ENCODE measurements at regions not wholly inside any gene's neighbourhood (a gene's known extent, or its start where the extent isn't known, plus 50 kb on each side); places are given as distances from the start of the nearest gene placed in this dataset.

GRCh38 chr1:168386492-168386891 is 105.8 kb downstream of the TBX19 start:
- DNase-seq: no peak

- no peak for DNase-seq
Observed at GRCh38 chr1:168381850-168382249, 101.2 kb downstream of the TBX19 start.

- DNase-seq: no peak
Observed at GRCh38 chr1:168380945-168381344, 100.3 kb downstream of the TBX19 start.

GRCh38 chr1:168379104-168379860 is 98.6 kb downstream of the TBX19 start:
- DNase-seq: no peak

- DNase-seq: no peak
Observed at GRCh38 chr1:168375566-168376300, 95.1 kb downstream of the TBX19 start.

GRCh38 chr1:168374566-168374965 is 93.9 kb downstream of the TBX19 start:
- DNase-seq: no peak

GRCh38 chr1:168373869-168374268 is 93.2 kb downstream of the TBX19 start:
- DNase-seq: no peak

GRCh38 chr1:168372861-168373371 is 92.2 kb downstream of the TBX19 start:
- no peak for DNase-seq

GRCh38 chr1:168372307-168372706 is 91.6 kb downstream of the TBX19 start:
- DNase-seq: no peak

- no peak for DNase-seq
Observed at GRCh38 chr1:168371477-168371876, 90.8 kb downstream of the TBX19 start.

GRCh38 chr1:168370586-168370985 is 89.9 kb downstream of the TBX19 start:
- no peak for DNase-seq

- no peak for DNase-seq
Observed at GRCh38 chr1:168369655-168370054, 89.0 kb downstream of the TBX19 start.

- no peak for DNase-seq
Observed at GRCh38 chr1:168368131-168368530, 87.5 kb downstream of the TBX19 start.

GRCh38 chr1:168365719-168366479 is 85.2 kb downstream of the TBX19 start:
- DNase-seq: no peak

Data from effector CD4-positive, alpha-beta T cell (primary cell).